SK-N-SH (cell line): ENCODE measurements at regions not wholly inside any gene's neighbourhood (a gene's known extent, or its start where the extent isn't known, plus 50 kb on each side); places are given as distances from the start of the nearest gene placed in this dataset.

ENCODE experiments used
- CTCF ChIA-PET: fragments of 300-600, 350-600 bp; formaldehyde crosslinking; extraction: SDS; loops from one replicate; lab custom pipeline; 2021; lab: Yijun Ruan, JAX
- POLR2A ChIA-PET: fragments of 350-600 bp; sonication (Branson Sonifier 250); formaldehyde crosslinking; extraction: SDS; loops from one replicate; lab custom pipeline; 2020; ENCODE audit warnings: antibody characterized with exemption, inconsistent platforms; lab: Yijun Ruan, JAX
- DNase-seq: peaks from one replicate; pipeline ENCODE4 v3.0.0; 2012
- H2AFZ ChIP-seq: fragments of 200-600 bp; sonication (generic); 2 replicates; pipeline ENCODE4 v1.8.1; 2016; ENCODE audit warnings: antibody characterized with exemption, mild to moderate bottlenecking, low read depth
- H3F3A ChIP-seq: fragments of 200-600 bp; sonication (generic); replicated peaks from 2 replicates; pipeline ENCODE3; 2016; ENCODE audit warnings: antibody characterized with exemption, mild to moderate bottlenecking; ENCODE audit not compliant: insufficient read depth
- H3K27ac ChIP-seq, 2 experiments: fragments of 200-500 bp in 1 of 2; fragments of 200-600 bp in 1 of 2; sonication (Bioruptor generic) in 1 of 2; sonication (generic), shearing (Covaris generic) in 1 of 2; 2 replicates each; pipeline versions ENCODE4 v1.5.1 to v1.6.1; 2014 to 2016; ENCODE audit warnings: low read depth in 2 of 2, inconsistent platforms in 1 of 2, low read length in 1 of 2, mild to moderate bottlenecking in 1 of 2, mixed read lengths in 1 of 2
- H3K27me3 ChIP-seq: fragments of 200-600 bp; sonication (generic), shearing (Covaris generic); 2 replicates; pipeline ENCODE4 v1.6.1; 2016; ENCODE audit warnings: mixed run types; ENCODE audit not compliant: insufficient read depth
- H3K36me3 ChIP-seq, 2 experiments: fragments of 200-500 bp in 1 of 2; fragments of 200-600 bp in 1 of 2; sonication (Bioruptor generic) in 1 of 2; sonication (generic) in 1 of 2; replicated peaks in 1 of 2; 2 replicates each; pipeline versions ENCODE3 to v1.5.1; 2014 to 2016; ENCODE audit warnings: low read length in 1 of 2, mild to moderate bottlenecking in 1 of 2; ENCODE audit not compliant: insufficient read depth in 2 of 2, control insufficient read depth in 1 of 2
- H3K4me1 ChIP-seq, 2 experiments: fragments of 200-500 bp in 1 of 2; fragments of 200-600 bp in 1 of 2; sonication (Bioruptor generic) in 1 of 2; sonication (generic), shearing (Covaris generic) in 1 of 2; 2 replicates each; pipeline versions ENCODE4 v1.5.1 to v1.6.1; 2014 to 2016; ENCODE audit warnings: low read depth in 1 of 2, low read length in 1 of 2, mixed run types in 1 of 2; ENCODE audit not compliant: insufficient read depth in 2 of 2, control insufficient read depth in 1 of 2
- H3K4me2 ChIP-seq: fragments of 200-600 bp; sonication (generic), shearing (Covaris generic); 2 replicates; pipeline ENCODE4 v1.6.1; 2017; ENCODE audit warnings: mixed run types
- H3K4me3 ChIP-seq, 2 experiments: fragments of 200-500 bp in 1 of 2; fragments of 200-600 bp in 1 of 2; sonication (Bioruptor generic) in 1 of 2; sonication (generic), shearing (Covaris generic) in 1 of 2; 2 replicates each; pipeline versions ENCODE4 v1.5.1 to v1.8.1; 2014 to 2016; ENCODE audit warnings: low read depth in 2 of 2, inconsistent platforms in 1 of 2, low read length in 1 of 2, mild to moderate bottlenecking in 1 of 2, mixed read lengths in 1 of 2, moderate library complexity in 1 of 2
- H3K79me2 ChIP-seq: fragments of 200-600 bp; sonication (generic); 2 replicates; pipeline ENCODE4 v1.8.1; 2017; ENCODE audit warnings: mild to moderate bottlenecking; ENCODE audit not compliant: insufficient read depth
- H3K9ac ChIP-seq: fragments of 200-600 bp; sonication (generic); 2 replicates; pipeline ENCODE4 v1.6.1; 2017; ENCODE audit warnings: mixed run types
- H3K9me2 ChIP-seq: fragments of 200-600 bp; sonication (generic); 2 replicates; pipeline ENCODE4 v1.6.1; 2017; ENCODE audit warnings: mixed run types
- H3K9me3 ChIP-seq: fragments of 200-600 bp; sonication (generic); 2 replicates; pipeline ENCODE4 v1.6.1; 2017; ENCODE audit warnings: mixed run types, mild to moderate bottlenecking, moderate library complexity
- H4K20me1 ChIP-seq: fragments of 200-600 bp; sonication (generic); 2 replicates; pipeline ENCODE4 v1.6.1; 2017; ENCODE audit warnings: mild to moderate bottlenecking, mixed run types; ENCODE audit not compliant: insufficient read depth
- CTCF ChIP-seq: fragments of 200-600 bp; sonication (generic); IDR thresholded peaks from 2 replicates; pipeline ENCODE4 v1.6.1; 2017; ENCODE audit warnings: antibody characterized with exemption, mild to moderate bottlenecking, moderate library complexity
- EZH2phosphoT487 ChIP-seq: fragments of 200-600 bp; sonication (generic); IDR thresholded peaks from 2 replicates; pipeline ENCODE4 v1.6.1; 2017; ENCODE audit warnings: low read depth, mixed run types, mild to moderate bottlenecking, antibody characterized with exemption, moderate library complexity, borderline replicate concordance
- FOSL2 ChIP-seq: IDR thresholded peaks from 2 replicates; pipeline ENCODE4 v1.4.0; 2012; ENCODE audit warnings: low read depth, mild to moderate bottlenecking, moderate library complexity, borderline replicate concordance
- FOXJ3 ChIP-seq: sonication (generic); formaldehyde crosslinking; IDR thresholded peaks from 2 replicates; pipeline ENCODE4 v1.5.1; 2020; ENCODE audit warnings: mild to moderate bottlenecking, missing genetic modification reagents
- FOXM1 ChIP-seq: IDR thresholded peaks from 2 replicates; pipeline ENCODE4 v1.4.0; 2012; ENCODE audit warnings: low read depth, mild to moderate bottlenecking
- GABPA ChIP-seq: IDR thresholded peaks from 2 replicates; pipeline ENCODE4 v1.4.0; 2012; ENCODE audit warnings: low read depth, mild to moderate bottlenecking
- GATA2 ChIP-seq: sonication (generic); formaldehyde crosslinking; IDR thresholded peaks from 2 replicates; pipeline ENCODE4 v1.5.0; 2020; ENCODE audit warnings: mild to moderate bottlenecking, missing genetic modification reagents
- IRF3 ChIP-seq: fragments of 150-350 bp; IDR thresholded peaks from 2 replicates; pipeline ENCODE4 v1.6.1; 2016; ENCODE audit warnings: mild to moderate bottlenecking, low read depth, low read length
- JUND ChIP-seq: IDR thresholded peaks from 2 replicates; pipeline ENCODE4 v1.4.0; 2012
- MAX ChIP-seq: IDR thresholded peaks from 2 replicates; pipeline ENCODE4 v1.4.0; 2012; ENCODE audit warnings: low read depth
- MEF2A ChIP-seq: IDR thresholded peaks from 2 replicates; pipeline ENCODE4 v1.4.0; 2012; ENCODE audit warnings: low read depth, borderline replicate concordance
- MXI1 ChIP-seq: IDR thresholded peaks from 2 replicates; pipeline ENCODE4 v1.6.1; 2012; ENCODE audit warnings: mild to moderate bottlenecking, low read depth, low read length, improper control_type of control experiment
- PBX3 ChIP-seq: IDR thresholded peaks from 2 replicates; pipeline ENCODE4; 2012
- POLR2AphosphoS5 ChIP-seq: IDR thresholded peaks from 2 replicates; pipeline ENCODE4 v1.6.1; 2012; ENCODE audit warnings: low read depth, low read length
- RCOR1 ChIP-seq: fragments of 150-350 bp; IDR thresholded peaks from 2 replicates; pipeline ENCODE4 v1.6.1; 2017; ENCODE audit warnings: antibody characterized with exemption, low read length
- RFX5 ChIP-seq: IDR thresholded peaks from 2 replicates; pipeline ENCODE4 v1.6.1; 2012; ENCODE audit warnings: mild to moderate bottlenecking, improper control_type of control experiment, low read length
- SIN3A ChIP-seq: IDR thresholded peaks from 2 replicates; pipeline ENCODE4 v1.6.1; 2012; ENCODE audit warnings: low read depth, mild to moderate bottlenecking, low read length, moderate library complexity, borderline replicate concordance
- SMC3 ChIP-seq: IDR thresholded peaks from 2 replicates; pipeline ENCODE4 v1.6.1; 2012; ENCODE audit warnings: low read depth, low read length, improper control_type of control experiment
- TCF12 ChIP-seq: IDR thresholded peaks from 2 replicates; pipeline ENCODE4 v1.4.0; 2012
- TEAD4 ChIP-seq: IDR thresholded peaks from 2 replicates; pipeline ENCODE4 v1.4.0; 2012; ENCODE audit warnings: mild to moderate bottlenecking, borderline replicate concordance; ENCODE audit not compliant: insufficient read depth
- USF1 ChIP-seq: IDR thresholded peaks from 2 replicates; pipeline ENCODE4 v1.4.0; 2012; ENCODE audit warnings: low read depth, borderline replicate concordance
- YY1 ChIP-seq: IDR thresholded peaks from 2 replicates; pipeline ENCODE4 v1.4.0; 2012; ENCODE audit warnings: low read depth, mild to moderate bottlenecking
- ZBTB33 ChIP-seq: IDR thresholded peaks from 2 replicates; pipeline ENCODE4 v1.4.0; 2012; ENCODE audit warnings: low read depth, borderline replicate concordance
- WGBS: methylation state at CpG from one replicate; pipeline ENCODE4 v1.1.6; 2017; ENCODE audit warnings: low lambda C conversion rate; 5-methylcytosine and 5-hydroxymethylcytosine counted together

- Histone ChIP-seq H4K20me1 (no peaks in the 10 kb centered on the region), H3K9me3 (no peaks in the 10 kb centered on the region), H3K4me1 (no peaks in the 10 kb centered on the region), H3K4me3 (no peak overlapping the region), H3K36me3 (no peaks in the 10 kb centered on the region), H3F3A (no peaks in the 10 kb centered on the region), H3K4me2 (no peak overlapping the region), H3K9ac (no peak overlapping the region), H3K79me2 (no peaks in the 10 kb centered on the region), H3K27ac (no peak overlapping the region), H3K9me2 (no peaks in the 10 kb centered on the region), H3K27me3 (peaks cover 50% of the 10 kb centered on the region), H2AFZ (no peak overlapping the region)
- DNase-seq, result no peak
- CTCF ChIA-PET, result no interaction called here
- WGBS, result 2% methylated on average over 7 of the region's 7 CpGs
- POLR2A ChIA-PET, result no interaction called here
- TF ChIP-seq USF1 (no peak), GABPA (no peak), MXI1 (no peak), RFX5 (no peak), JUND (no peak), FOXJ3 (CRISPR knock-in tag) (no peak), FOXM1 (no peak), EZH2phosphoT487 (no peak), MEF2A (no peak), CTCF (no peak), SMC3 (no peak), FOSL2 (no peak), TEAD4 (no peak), POLR2AphosphoS5 (no peak), MAX (no peak)
These were observed 131.6 kb upstream of the TMEM72 start for GRCh38 chr10:44779511-44779910.

GRCh38 chr10:44780426-44780825 is 130.7 kb upstream of the TMEM72 start:
- WGBS, result 0% methylated on average over 2 of the region's 2 CpGs
- H3K27me3 ChIP-seq, result peaks cover 44% of the 10 kb centered on the region
- no peaks in the 10 kb centered on the region for H3K36me3 ChIP-seq
- ChIA-PET CTCF (no interaction called here), POLR2A (no interaction called here)
- no peak overlapping the region for H2AFZ ChIP-seq
- no peak overlapping the region for H3K4me2 ChIP-seq
- DNase-seq, result no peak
- no peaks in the 10 kb centered on the region for H3K4me1 ChIP-seq
- H3K79me2 ChIP-seq, result no peaks in the 10 kb centered on the region
- H3K9me3 ChIP-seq, result no peaks in the 10 kb centered on the region
- H3K9me2 ChIP-seq, result no peaks in the 10 kb centered on the region
- no peak overlapping the region for H3K9ac ChIP-seq
- H4K20me1 ChIP-seq, result no peaks in the 10 kb centered on the region
- H3K27ac ChIP-seq, result no peak overlapping the region
- no peaks in the 10 kb centered on the region for H3F3A ChIP-seq
- no peak overlapping the region for H3K4me3 ChIP-seq
- no peak for TF ChIP-seq YY1
- TF ChIP-seq SMC3, result no peak
- no peak for TF ChIP-seq SIN3A
- no peak for TF ChIP-seq GATA2 (CRISPR knock-in tag)
- TF ChIP-seq FOSL2, result no peak
- TF ChIP-seq ZBTB33, result no peak
- TF ChIP-seq RCOR1, result no peak
- TF ChIP-seq POLR2AphosphoS5, result no peak
- no peak for TF ChIP-seq JUND
- TF ChIP-seq TCF12, result no peak
- TF ChIP-seq IRF3, result no peak
- no peak for TF ChIP-seq MEF2A
- no peak for TF ChIP-seq PBX3
